ENCODE measurements at regions not wholly inside any gene's neighbourhood (a gene's known extent, or its start where the extent isn't known, plus 50 kb on each side); places are given as distances from the start of the nearest gene placed in this dataset.

- no peak overlapping the region for H2BK5ac ChIP-seq (ENCODE audit: low read depth, low read length)
- no peaks in the 10 kb centered on the region for H3K79me1 ChIP-seq (ENCODE audit: low read depth, low read length)
- ChIA-PET CTCF (ENCODE audit: partially characterized antibody) (interaction anchor here (0.6 to 1.7 kb wide), 3 partner anchors 44 to 1308 kb away, joined by 3 to 5 read pairs (median 3); no protein-coding TSS in a partner anchor), POLR2A (ENCODE audit: partially characterized antibody) (no interaction called here)
- H3K4ac ChIP-seq (replicated peaks; ENCODE audit: insufficient read length, low read depth, low read length) = no peak overlapping the region
- H3K9me3 ChIP-seq (ENCODE audit: insufficient read depth in 2 of 2, low read depth in 1 of 2, low read length in 1 of 2) = no peaks in the 10 kb centered on the region
- no peak overlapping the region for H2AFZ ChIP-seq (ENCODE audit: low read length)
- no peaks in the 10 kb centered on the region for H3K36me3 ChIP-seq (ENCODE audit: control insufficient read depth in 2 of 4, insufficient read depth in 4 of 4, low read length in 3 of 4)
- H3K4me2 ChIP-seq (ENCODE audit: insufficient read depth in 1 of 2, low read depth in 2 of 2, low read length in 2 of 2) = no peak overlapping the region
- no peak for FAIRE-seq
- H2BK15ac ChIP-seq (ENCODE audit: low read length) = no peak overlapping the region
- no peak overlapping the region for H3K4me3 ChIP-seq (ENCODE audit: extremely low read depth in 1 of 4, insufficient read depth in 2 of 4, low read depth in 3 of 4, low read length in 4 of 4)
- no peaks in the 10 kb centered on the region for H3K27me3 ChIP-seq (replicated peaks in 1 of 4; ENCODE audit: control insufficient read depth in 3 of 4, extremely low read depth in 1 of 4, insufficient read depth in 3 of 4, low read length in 3 of 4)
- DNase-seq (ENCODE audit: low read depth in 1 of 2, low spot score in 2 of 2) = no peak
- no peak overlapping the region for H3K18ac ChIP-seq (ENCODE audit: extremely low read depth, low read length)
- H3K9ac ChIP-seq (replicated peaks in 1 of 4; ENCODE audit: extremely low read depth in 1 of 4, low read depth in 3 of 4, low read length in 3 of 4) = no peak overlapping the region
- H2BK120ac ChIP-seq (replicated peaks; ENCODE audit: low read depth, low read length) = no peak overlapping the region
- no peak overlapping the region for H4K5ac ChIP-seq (ENCODE audit: insufficient read length, low read depth, low read length)
- no peak overlapping the region for H4K91ac ChIP-seq (replicated peaks; ENCODE audit: insufficient read length, low read length)
- H2BK12ac ChIP-seq (ENCODE audit: low read depth, low read length) = no peak overlapping the region
- no peaks in the 10 kb centered on the region for H3K23me2 ChIP-seq (ENCODE audit: low read depth, low read length)
- no peak overlapping the region for H4K8ac ChIP-seq (ENCODE audit: extremely low read depth, insufficient read depth, low read length)
- no peaks in the 10 kb centered on the region for H3K79me2 ChIP-seq (ENCODE audit: control insufficient read depth in 1 of 2, insufficient read depth in 2 of 2, low read length in 2 of 2)
- no peak overlapping the region for H3K27ac ChIP-seq (ENCODE audit: low read depth, low read length)
- H3K14ac ChIP-seq (ENCODE audit: insufficient read length) = no peak overlapping the region
- H3K23ac ChIP-seq (ENCODE audit: insufficient read length) = no peak overlapping the region
- WGBS, 2 experiments (ENCODE audit: extremely low coverage in 1 of 2, insufficient coverage in 1 of 2, insufficient read length in 1 of 2, insufficient replicate concordance in 2 of 2, low coverage in 1 of 2, low lambda C conversion rate in 2 of 2, missing lambda C conversion rate in 1 of 2) = 96% methylated on average over 3 of the region's 3 CpGs; no CpG with 5 or more reads in 1 of the 2 experiments
- H3K4me1 ChIP-seq (replicated peaks in 1 of 4; ENCODE audit: control insufficient read depth in 3 of 4, insufficient read depth in 4 of 4, low read length in 3 of 4) = peaks cover 3 to 15% (median 10%) of the 10 kb centered on the region in 4 experiments; a peak in 6 of 7 replicates
- H2AK5ac ChIP-seq (ENCODE audit: low read depth, low read length) = no peak overlapping the region
- no peak overlapping the region for H3K56ac ChIP-seq (replicated peaks; ENCODE audit: insufficient read length, low read depth, low read length)
- H2BK20ac ChIP-seq (ENCODE audit: low read length) = no peak overlapping the region
- H4K20me1 ChIP-seq (replicated peaks in 1 of 2; ENCODE audit: control insufficient read depth in 1 of 2, insufficient read depth in 2 of 2, low read length in 2 of 2) = no peaks in the 10 kb centered on the region
- TF ChIP-seq TBP (IDR thresholded peaks at IDR 0.05; ENCODE audit: low read depth, low read length) (no peak), RNF2 (IDR thresholded peaks at IDR 0.05; ENCODE audit: borderline replicate concordance, low read depth, low read length, missing control alignments, poor library complexity, severe bottlenecking) (no peak), SRF (IDR thresholded peaks at IDR 0.05; ENCODE audit: low read depth, low read length) (no peak), KDM1A (IDR thresholded peaks at IDR 0.05; ENCODE audit: borderline replicate concordance, low read length) (no peak), MAFK (IDR thresholded peaks at IDR 0.05; ENCODE audit: low read depth, low read length) (no peak), FOSL1 (IDR thresholded peaks at IDR 0.05; ENCODE audit: insufficient read depth, low read depth, low read length) (no peak), RBBP5 (IDR thresholded peaks at IDR 0.05; ENCODE audit: borderline replicate concordance, low read depth, low read length) (no peak), ASH2L (IDR thresholded peaks at IDR 0.05; ENCODE audit: low read length) (no peak), POU5F1 (IDR thresholded peaks at IDR 0.05; ENCODE audit: low read depth, low read length) (no peak), GABPA (IDR thresholded peaks at IDR 0.05; ENCODE audit: borderline replicate concordance, insufficient read depth, low read length) (no peak), POLR2A (IDR thresholded peaks at IDR 0.05; ENCODE audit: control extremely low read depth in 1 of 2, low read depth in 2 of 2, low read length in 2 of 2) (no peak), TCF12 (IDR thresholded peaks at IDR 0.05; ENCODE audit: low read depth, low read length) (no peak), GTF2F1 (IDR thresholded peaks at IDR 0.05; ENCODE audit: borderline replicate concordance, low read depth, low read length) (no peak), CEBPB (IDR thresholded peaks at IDR 0.05; ENCODE audit: low read depth, low read length) (no peak)
- TF ChIP-seq, protein P1, sequence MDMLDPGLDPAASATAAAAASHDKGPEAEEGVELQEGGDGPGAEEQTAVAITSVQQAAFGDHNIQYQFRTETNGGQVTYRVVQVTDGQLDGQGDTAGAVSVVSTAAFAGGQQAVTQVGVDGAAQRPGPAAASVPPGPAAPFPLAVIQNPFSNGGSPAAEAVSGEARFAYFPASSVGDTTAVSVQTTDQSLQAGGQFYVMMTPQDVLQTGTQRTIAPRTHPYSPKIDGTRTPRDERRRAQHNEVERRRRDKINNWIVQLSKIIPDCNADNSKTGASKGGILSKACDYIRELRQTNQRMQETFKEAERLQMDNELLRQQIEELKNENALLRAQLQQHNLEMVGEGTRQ (IDR thresholded peaks at IDR 0.05; ENCODE audit: low read length) = no peak
Observed at GRCh38 chr17:14510136-14510535, 209.3 kb downstream of the HS3ST3B1 start.

Measured in H1 (cell line).